ENCODE measurements at regions not wholly inside any gene's neighbourhood (a gene's known extent, or its start where the extent isn't known, plus 50 kb on each side); places are given as distances from the start of the nearest gene placed in this dataset.
A peak's percentile ranks its signal among the peaks of the same experiment; 100 is the strongest.

DNA sequence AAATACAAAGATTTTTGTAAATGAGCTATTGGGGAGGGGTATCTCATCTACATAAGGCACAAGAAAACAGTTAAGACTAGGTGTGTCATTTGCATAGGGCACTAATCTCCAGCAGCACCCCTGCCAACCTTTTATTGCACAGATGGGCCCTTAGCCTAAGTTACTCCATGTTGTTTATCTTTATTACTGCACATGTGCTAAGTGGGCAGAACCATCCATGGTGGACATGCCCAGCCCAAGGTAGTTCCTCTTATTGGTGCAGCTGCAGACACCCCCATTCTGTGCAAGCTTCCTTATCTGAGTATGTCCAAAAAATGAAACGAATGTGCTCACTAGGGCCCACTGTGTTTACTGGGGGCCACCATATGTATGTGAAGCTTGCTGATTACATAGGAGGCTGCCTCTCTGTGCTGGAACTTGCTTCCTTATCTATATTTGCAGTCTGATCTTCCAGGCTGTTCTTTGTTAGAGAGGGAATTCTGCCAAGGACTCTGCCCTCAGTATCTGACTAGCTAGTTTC is 77.3 kb upstream of the NEK7 start (continued):
- TF ChIP-seq, protein P1, sequence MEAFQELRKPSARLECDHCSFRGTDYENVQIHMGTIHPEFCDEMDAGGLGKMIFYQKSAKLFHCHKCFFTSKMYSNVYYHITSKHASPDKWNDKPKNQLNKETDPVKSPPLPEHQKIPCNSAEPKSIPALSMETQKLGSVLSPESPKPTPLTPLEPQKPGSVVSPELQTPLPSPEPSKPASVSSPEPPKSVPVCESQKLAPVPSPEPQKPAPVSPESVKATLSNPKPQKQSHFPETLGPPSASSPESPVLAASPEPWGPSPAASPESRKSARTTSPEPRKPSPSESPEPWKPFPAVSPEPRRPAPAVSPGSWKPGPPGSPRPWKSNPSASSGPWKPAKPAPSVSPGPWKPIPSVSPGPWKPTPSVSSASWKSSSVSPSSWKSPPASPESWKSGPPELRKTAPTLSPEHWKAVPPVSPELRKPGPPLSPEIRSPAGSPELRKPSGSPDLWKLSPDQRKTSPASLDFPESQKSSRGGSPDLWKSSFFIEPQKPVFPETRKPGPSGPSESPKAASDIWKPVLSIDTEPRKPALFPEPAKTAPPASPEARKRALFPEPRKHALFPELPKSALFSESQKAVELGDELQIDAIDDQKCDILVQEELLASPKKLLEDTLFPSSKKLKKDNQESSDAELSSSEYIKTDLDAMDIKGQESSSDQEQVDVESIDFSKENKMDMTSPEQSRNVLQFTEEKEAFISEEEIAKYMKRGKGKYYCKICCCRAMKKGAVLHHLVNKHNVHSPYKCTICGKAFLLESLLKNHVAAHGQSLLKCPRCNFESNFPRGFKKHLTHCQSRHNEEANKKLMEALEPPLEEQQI (IDR thresholded peaks at IDR 0.05) = peak; percentile 74; the same call in 1 of the 2 replicates
- TF ChIP-seq GATA2 (CRISPR knock-in tag; IDR thresholded peaks at IDR 0.05) (0 out of 2 replicates have a peak, but pooled peaks have one; percentile 27), SMAD3 (CRISPR knock-in tag; conservative IDR thresholded peaks at IDR 0.05) (peak; percentile 99), SMAD4 (CRISPR knock-in tag; conservative IDR thresholded peaks at IDR 0.05) (peak; percentile 99), OTX1 (CRISPR knock-in tag; IDR thresholded peaks at IDR 0.05) (no peak), ZBTB34 (CRISPR knock-in tag; IDR thresholded peaks at IDR 0.05) (no peak), SRSF1 (IDR thresholded peaks at IDR 0.05; ENCODE audit: low read depth, low read length) (no peak), ZBTB7A (IDR thresholded peaks at IDR 0.05; ENCODE audit: borderline replicate concordance, control insufficient read depth, low read depth, low read length) (no peak), SRSF7 (optimal IDR thresholded peaks at IDR 0.05; ENCODE audit: low read depth, low read length) (no peak), EP300 (IDR thresholded peaks at IDR 0.05; ENCODE audit: low read length) (peak; percentile 73; the same call in 1 of the 2 replicates), HNRNPK (IDR thresholded peaks at IDR 0.05; ENCODE audit: low read depth, low read length, poor library complexity, severe bottlenecking) (no peak), TCF7L2 (IDR thresholded peaks at IDR 0.05; ENCODE audit: low read depth, low read length) (no peak), XRCC5 (IDR thresholded peaks at IDR 0.05; ENCODE audit: low read depth, low read length) (no peak), HNRNPL (IDR thresholded peaks at IDR 0.05; ENCODE audit: low read depth, low read length) (peak; percentile 37; the same call in 1 of the 2 replicates), ZNF232 (CRISPR knock-in tag; IDR thresholded peaks at IDR 0.05) (no peak), NFE2L1 (tag; IDR thresholded peaks at IDR 0.05; ENCODE audit: borderline replicate concordance, low read depth) (peak; percentile 39), SMARCC2 (IDR thresholded peaks at IDR 0.05; ENCODE audit: low read depth) (no peak), DNMT1 (IDR thresholded peaks at IDR 0.05) (no peak), ZNF395 (CRISPR knock-in tag; IDR thresholded peaks at IDR 0.05) (peak; percentile 98), BRF2 (IDR thresholded peaks at IDR 0.05; ENCODE audit: borderline replicate concordance, insufficient read depth, insufficient read length) (no peak), DACH1 (IDR thresholded peaks at IDR 0.05; ENCODE audit: partially characterized antibody) (no peak)
- TF ChIP-seq, protein P2, sequence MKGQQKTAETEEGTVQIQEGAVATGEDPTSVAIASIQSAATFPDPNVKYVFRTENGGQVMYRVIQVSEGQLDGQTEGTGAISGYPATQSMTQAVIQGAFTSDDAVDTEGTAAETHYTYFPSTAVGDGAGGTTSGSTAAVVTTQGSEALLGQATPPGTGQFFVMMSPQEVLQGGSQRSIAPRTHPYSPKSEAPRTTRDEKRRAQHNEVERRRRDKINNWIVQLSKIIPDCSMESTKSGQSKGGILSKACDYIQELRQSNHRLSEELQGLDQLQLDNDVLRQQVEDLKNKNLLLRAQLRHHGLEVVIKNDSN (CRISPR knock-in tag; IDR thresholded peaks at IDR 0.05) = no peak

Data from K562 (cell line).